ENCODE measurements at regions not wholly inside any gene's neighbourhood (a gene's known extent, or its start where the extent isn't known, plus 50 kb on each side); places are given as distances from the start of the nearest gene placed in this dataset.

GRCh38 chr1:195788721-195789120, 819.5 kb downstream of the KCNT2 start:
- Mint-ChIP-seq H3K9me3 (ENCODE audit: unreplicated experiment) (no peaks in the 10 kb centered on the region), H3K4me1 (ENCODE audit: low read depth, unreplicated experiment) (no peaks in the 10 kb centered on the region), H3K27me3 (ENCODE audit: unreplicated experiment) (peaks cover 3% of the 10 kb centered on the region), H3K4me3 (ENCODE audit: unreplicated experiment) (no peak overlapping the region), H3K27ac (ENCODE audit: unreplicated experiment) (no peak overlapping the region), H3K36me3 (ENCODE audit: unreplicated experiment) (no peaks in the 10 kb centered on the region)
- no peak for DNase-seq
- TF ChIP-seq CTCF (IDR thresholded peaks at IDR 0.05; ENCODE audit: partially characterized antibody, unreplicated experiment), result no peak

GRCh38 chr1:195785830-195786229, 822.4 kb downstream of the KCNT2 start:
- no peaks in the 10 kb centered on the region for H3K36me3 Mint-ChIP-seq (ENCODE audit: unreplicated experiment)
- TF ChIP-seq CTCF (IDR thresholded peaks at IDR 0.05; ENCODE audit: partially characterized antibody, unreplicated experiment), result no peak
- H3K4me1 Mint-ChIP-seq (ENCODE audit: low read depth, unreplicated experiment), result no peaks in the 10 kb centered on the region
- no peak for DNase-seq
- peaks cover 3% of the 10 kb centered on the region for H3K27me3 Mint-ChIP-seq (ENCODE audit: unreplicated experiment)
- no peak overlapping the region for H3K4me3 Mint-ChIP-seq (ENCODE audit: unreplicated experiment)
- no peaks in the 10 kb centered on the region for H3K9me3 Mint-ChIP-seq (ENCODE audit: unreplicated experiment)
- no peak overlapping the region for H3K27ac Mint-ChIP-seq (ENCODE audit: unreplicated experiment)

- no peak overlapping the region for H3K27ac Mint-ChIP-seq (ENCODE audit: unreplicated experiment)
- H3K9me3 Mint-ChIP-seq (ENCODE audit: unreplicated experiment), result no peaks in the 10 kb centered on the region
- H3K27me3 Mint-ChIP-seq (ENCODE audit: unreplicated experiment), result no peaks in the 10 kb centered on the region
- no peak overlapping the region for H3K4me3 Mint-ChIP-seq (ENCODE audit: unreplicated experiment)
- TF ChIP-seq CTCF (IDR thresholded peaks at IDR 0.05; ENCODE audit: partially characterized antibody, unreplicated experiment), result no peak
- no peaks in the 10 kb centered on the region for H3K36me3 Mint-ChIP-seq (ENCODE audit: unreplicated experiment)
- no peaks in the 10 kb centered on the region for H3K4me1 Mint-ChIP-seq (ENCODE audit: low read depth, unreplicated experiment)
- DNase-seq, result no peak
Observed at GRCh38 chr1:195773931-195774330, 834.3 kb downstream of the KCNT2 start.

- no peaks in the 10 kb centered on the region for H3K27me3 Mint-ChIP-seq (ENCODE audit: unreplicated experiment)
- no peak for DNase-seq
- no peaks in the 10 kb centered on the region for H3K36me3 Mint-ChIP-seq (ENCODE audit: unreplicated experiment)
- H3K4me1 Mint-ChIP-seq (ENCODE audit: low read depth, unreplicated experiment), result no peaks in the 10 kb centered on the region
- no peak overlapping the region for H3K27ac Mint-ChIP-seq (ENCODE audit: unreplicated experiment)
- H3K9me3 Mint-ChIP-seq (ENCODE audit: unreplicated experiment), result no peaks in the 10 kb centered on the region
- no peak for TF ChIP-seq CTCF (IDR thresholded peaks at IDR 0.05; ENCODE audit: partially characterized antibody, unreplicated experiment)
- no peak overlapping the region for H3K4me3 Mint-ChIP-seq (ENCODE audit: unreplicated experiment)
Observed at GRCh38 chr1:195769461-195769860, 838.8 kb downstream of the KCNT2 start.

DNA sequence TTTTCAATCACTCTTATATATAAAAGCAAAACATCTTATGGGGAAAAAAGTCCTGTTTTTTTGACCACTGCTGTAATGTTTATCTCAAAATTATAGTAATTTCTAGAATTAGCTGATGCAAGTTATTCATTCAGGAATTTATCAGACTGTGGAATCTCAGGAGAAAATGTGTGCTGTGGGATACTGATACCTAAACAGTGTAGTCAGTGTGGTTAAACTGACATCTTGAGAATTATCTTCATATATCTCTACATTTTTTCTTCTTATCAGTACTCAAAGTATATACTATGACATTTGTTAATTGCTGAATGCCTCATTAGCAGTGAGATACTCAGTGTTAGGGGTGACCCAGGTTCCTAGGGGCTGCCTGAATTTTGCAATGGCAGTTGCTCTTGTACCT, 839.3 kb downstream of the KCNT2 start:
- H3K4me1 Mint-ChIP-seq (ENCODE audit: low read depth, unreplicated experiment), result no peaks in the 10 kb centered on the region
- TF ChIP-seq CTCF (IDR thresholded peaks at IDR 0.05; ENCODE audit: partially characterized antibody, unreplicated experiment), result no peak
- no peak for DNase-seq
- no peak overlapping the region for H3K4me3 Mint-ChIP-seq (ENCODE audit: unreplicated experiment)
- H3K27ac Mint-ChIP-seq (ENCODE audit: unreplicated experiment), result no peak overlapping the region
- H3K36me3 Mint-ChIP-seq (ENCODE audit: unreplicated experiment), result no peaks in the 10 kb centered on the region
- H3K9me3 Mint-ChIP-seq (ENCODE audit: unreplicated experiment), result no peaks in the 10 kb centered on the region
- H3K27me3 Mint-ChIP-seq (ENCODE audit: unreplicated experiment), result no peaks in the 10 kb centered on the region
